ENCODE measurements at regions not wholly inside any gene's neighbourhood (a gene's known extent, or its start where the extent isn't known, plus 50 kb on each side); places are given as distances from the start of the nearest gene placed in this dataset.

DNA sequence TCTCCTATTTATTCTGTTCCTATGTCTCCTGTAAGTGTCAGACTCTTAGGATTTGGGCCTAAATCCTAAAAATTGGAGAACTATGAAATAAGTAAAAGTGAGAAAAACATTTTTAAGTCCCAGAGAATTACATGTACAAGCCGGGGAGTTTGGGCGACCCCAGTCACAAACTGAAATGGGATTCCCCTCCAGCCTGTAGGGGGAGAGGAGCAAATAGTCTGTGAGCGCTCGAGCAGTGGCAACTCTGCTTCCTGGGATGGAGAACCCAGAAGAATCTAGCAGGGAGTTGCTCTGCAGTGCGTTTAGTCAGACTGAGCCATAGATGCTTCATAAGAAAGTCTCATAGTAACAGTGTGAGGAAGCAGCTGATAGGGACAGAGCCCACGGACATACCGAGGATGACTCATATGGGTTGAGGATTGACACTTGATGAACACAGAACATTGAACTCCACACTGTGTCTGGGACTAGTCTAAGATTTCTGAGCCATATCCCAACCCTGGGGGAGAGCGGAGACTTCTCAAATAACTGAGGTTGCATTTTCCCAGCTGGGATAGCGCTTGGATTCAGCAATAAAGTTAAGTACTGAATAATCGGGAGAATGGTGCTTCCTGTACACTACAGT, 437.2 kb downstream of the BCKDHB start:
- TF ChIP-seq, protein P1, sequence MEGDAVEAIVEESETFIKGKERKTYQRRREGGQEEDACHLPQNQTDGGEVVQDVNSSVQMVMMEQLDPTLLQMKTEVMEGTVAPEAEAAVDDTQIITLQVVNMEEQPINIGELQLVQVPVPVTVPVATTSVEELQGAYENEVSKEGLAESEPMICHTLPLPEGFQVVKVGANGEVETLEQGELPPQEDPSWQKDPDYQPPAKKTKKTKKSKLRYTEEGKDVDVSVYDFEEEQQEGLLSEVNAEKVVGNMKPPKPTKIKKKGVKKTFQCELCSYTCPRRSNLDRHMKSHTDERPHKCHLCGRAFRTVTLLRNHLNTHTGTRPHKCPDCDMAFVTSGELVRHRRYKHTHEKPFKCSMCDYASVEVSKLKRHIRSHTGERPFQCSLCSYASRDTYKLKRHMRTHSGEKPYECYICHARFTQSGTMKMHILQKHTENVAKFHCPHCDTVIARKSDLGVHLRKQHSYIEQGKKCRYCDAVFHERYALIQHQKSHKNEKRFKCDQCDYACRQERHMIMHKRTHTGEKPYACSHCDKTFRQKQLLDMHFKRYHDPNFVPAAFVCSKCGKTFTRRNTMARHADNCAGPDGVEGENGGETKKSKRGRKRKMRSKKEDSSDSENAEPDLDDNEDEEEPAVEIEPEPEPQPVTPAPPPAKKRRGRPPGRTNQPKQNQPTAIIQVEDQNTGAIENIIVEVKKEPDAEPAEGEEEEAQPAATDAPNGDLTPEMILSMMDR (IDR thresholded peaks at IDR 0.05; ENCODE audit: low read depth, low read length), result no peak
- TF ChIP-seq, protein P2, sequence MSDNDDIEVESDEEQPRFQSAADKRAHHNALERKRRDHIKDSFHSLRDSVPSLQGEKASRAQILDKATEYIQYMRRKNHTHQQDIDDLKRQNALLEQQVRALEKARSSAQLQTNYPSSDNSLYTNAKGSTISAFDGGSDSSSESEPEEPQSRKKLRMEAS (IDR thresholded peaks at IDR 0.05; ENCODE audit: low read depth, low read length), result no peak

Measured in NB4 (cell line).